ENCODE measurements at regions not wholly inside any gene's neighbourhood (a gene's known extent, or its start where the extent isn't known, plus 50 kb on each side); places are given as distances from the start of the nearest gene placed in this dataset.

GRCh38 chr1:48055876-48056764 is 58.9 kb upstream of the TRABD2B start:
- no TSS peak for BruUV-seq (replicated peaks)
- dilution Hi-C loops (cut with HindIII; ENCODE audit: low sequenced_read_pairs, unreplicated experiment) (no loop called here), intact Hi-C loops (cut with micrococcal nuclease) (no loop called here), in situ Hi-C loops (cut with MboI; ENCODE audit: low sequenced_read_pairs) (no loop called here)
- H3K9me1 ChIP-seq (ENCODE audit: insufficient read depth, low read length): no peaks in the 10 kb centered on the region
- H2AK9ac ChIP-seq (replicated peaks; ENCODE audit: low read depth, low read length, poor library complexity): no peak overlapping the region
- H3K4me1 ChIP-seq (ENCODE audit: control insufficient read depth, insufficient read depth, low read length): no peaks in the 10 kb centered on the region
- ChIA-PET POLR2A (ENCODE audit: unreplicated experiment) (no interaction called here), CTCF (no interaction called here)
- H3K23ac ChIP-seq (ENCODE audit: low read depth, low read length): no peak overlapping the region
- H3K36me3 ChIP-seq (ENCODE audit: control insufficient read depth, insufficient read depth, low read length): no peaks in the 10 kb centered on the region
- H2BK5ac ChIP-seq (ENCODE audit: low read depth, low read length, poor library complexity, severe bottlenecking): no peak overlapping the region
- no peak overlapping the region for H3K14ac ChIP-seq (replicated peaks; ENCODE audit: low read depth, low read length)
- no peaks in the 10 kb centered on the region for H3K79me1 ChIP-seq (ENCODE audit: low read depth in 1 of 2, low read length in 2 of 2)
- H4K8ac ChIP-seq (ENCODE audit: low read depth in 2 of 2, low read length in 2 of 2): no peak overlapping the region
- no peak overlapping the region for H2BK15ac ChIP-seq (ENCODE audit: low read depth, low read length)
- no peak overlapping the region for H4K91ac ChIP-seq (ENCODE audit: insufficient read depth, low read depth, low read length)
- TF ChIP-seq POLR2A (IDR thresholded peaks at IDR 0.05; ENCODE audit: low read depth, low read length) (no peak), ELK1 (IDR thresholded peaks at IDR 0.05; ENCODE audit: borderline replicate concordance, low read depth, low read length) (no peak), NFE2L2 (IDR thresholded peaks at IDR 0.05; ENCODE audit: low read depth, low read length) (no peak), RFX5 (IDR thresholded peaks at IDR 0.05; ENCODE audit: low read depth, low read length) (no peak), FOS (IDR thresholded peaks at IDR 0.05; ENCODE audit: low read depth, low read length) (no peak), MAZ (IDR thresholded peaks at IDR 0.05; ENCODE audit: borderline replicate concordance, low read depth, low read length) (no peak), BHLHE40 (IDR thresholded peaks at IDR 0.05; ENCODE audit: low read depth, low read length) (no peak), MAFK (IDR thresholded peaks at IDR 0.05; ENCODE audit: low read depth, low read length) (no peak)
- TF ChIP-seq, protein P1, sequence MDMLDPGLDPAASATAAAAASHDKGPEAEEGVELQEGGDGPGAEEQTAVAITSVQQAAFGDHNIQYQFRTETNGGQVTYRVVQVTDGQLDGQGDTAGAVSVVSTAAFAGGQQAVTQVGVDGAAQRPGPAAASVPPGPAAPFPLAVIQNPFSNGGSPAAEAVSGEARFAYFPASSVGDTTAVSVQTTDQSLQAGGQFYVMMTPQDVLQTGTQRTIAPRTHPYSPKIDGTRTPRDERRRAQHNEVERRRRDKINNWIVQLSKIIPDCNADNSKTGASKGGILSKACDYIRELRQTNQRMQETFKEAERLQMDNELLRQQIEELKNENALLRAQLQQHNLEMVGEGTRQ (IDR thresholded peaks at IDR 0.05; ENCODE audit: low read depth, low read length): no peak
- H2AK5ac ChIP-seq (ENCODE audit: low read depth, low read length): no peak overlapping the region
- no peak for DNase-seq
- H2BK120ac ChIP-seq (ENCODE audit: low read depth, low read length): no peak overlapping the region
- H4K5ac ChIP-seq (ENCODE audit: low read depth, low read length): no peak overlapping the region
- no peak overlapping the region for H3K27ac ChIP-seq (ENCODE audit: insufficient read depth, low read length)
- H3K4ac ChIP-seq (ENCODE audit: low read depth, low read length): no peak overlapping the region
- no peak overlapping the region for H3K4me3 ChIP-seq (ENCODE audit: insufficient read depth, low read depth, low read length)
- WGBS, 2 experiments (ENCODE audit: extremely low coverage in 2 of 2, insufficient read length in 1 of 2): no CpG with 5 or more reads among the region's 9 CpGs
- no peak for ATAC-seq (ENCODE audit: low read depth)
- H3K27me3 ChIP-seq (ENCODE audit: control insufficient read depth, insufficient read depth, low read length): no peaks in the 10 kb centered on the region
- H3K4me2 ChIP-seq (ENCODE audit: low read depth, low read length): no peak overlapping the region
- no peak overlapping the region for H2AFZ ChIP-seq (replicated peaks; ENCODE audit: low read length, poor library complexity)
- no peak overlapping the region for H3K18ac ChIP-seq (ENCODE audit: low read depth, low read length)
- H3K9me3 ChIP-seq (ENCODE audit: control insufficient read depth, insufficient read depth, low read length): no peaks in the 10 kb centered on the region
- H4K20me1 ChIP-seq (ENCODE audit: insufficient read depth, low read length): no peaks in the 10 kb centered on the region
- H2BK20ac ChIP-seq (ENCODE audit: low read depth, low read length): no peak overlapping the region
- H3K56ac ChIP-seq (ENCODE audit: extremely low read depth, insufficient read depth, low read length): no peak overlapping the region
- no peak overlapping the region for H3K9ac ChIP-seq (ENCODE audit: low read depth, low read length)

All from IMR-90 (cell line).